ENCODE measurements at regions not wholly inside any gene's neighbourhood (a gene's known extent, or its start where the extent isn't known, plus 50 kb on each side); places are given as distances from the start of the nearest gene placed in this dataset.

GRCh38 chr5:92435781-92436180, 1052.7 kb upstream of the ARRDC3 start:
- TF ChIP-seq CTCF (IDR thresholded peaks at IDR 0.05) (no peak), POLR2A (IDR thresholded peaks at IDR 0.05) (no peak)

Data from heart left ventricle (tissue), 13 donors.